ENCODE measurements at regions not wholly inside any gene's neighbourhood (a gene's known extent, or its start where the extent isn't known, plus 50 kb on each side); places are given as distances from the start of the nearest gene placed in this dataset.

DNA sequence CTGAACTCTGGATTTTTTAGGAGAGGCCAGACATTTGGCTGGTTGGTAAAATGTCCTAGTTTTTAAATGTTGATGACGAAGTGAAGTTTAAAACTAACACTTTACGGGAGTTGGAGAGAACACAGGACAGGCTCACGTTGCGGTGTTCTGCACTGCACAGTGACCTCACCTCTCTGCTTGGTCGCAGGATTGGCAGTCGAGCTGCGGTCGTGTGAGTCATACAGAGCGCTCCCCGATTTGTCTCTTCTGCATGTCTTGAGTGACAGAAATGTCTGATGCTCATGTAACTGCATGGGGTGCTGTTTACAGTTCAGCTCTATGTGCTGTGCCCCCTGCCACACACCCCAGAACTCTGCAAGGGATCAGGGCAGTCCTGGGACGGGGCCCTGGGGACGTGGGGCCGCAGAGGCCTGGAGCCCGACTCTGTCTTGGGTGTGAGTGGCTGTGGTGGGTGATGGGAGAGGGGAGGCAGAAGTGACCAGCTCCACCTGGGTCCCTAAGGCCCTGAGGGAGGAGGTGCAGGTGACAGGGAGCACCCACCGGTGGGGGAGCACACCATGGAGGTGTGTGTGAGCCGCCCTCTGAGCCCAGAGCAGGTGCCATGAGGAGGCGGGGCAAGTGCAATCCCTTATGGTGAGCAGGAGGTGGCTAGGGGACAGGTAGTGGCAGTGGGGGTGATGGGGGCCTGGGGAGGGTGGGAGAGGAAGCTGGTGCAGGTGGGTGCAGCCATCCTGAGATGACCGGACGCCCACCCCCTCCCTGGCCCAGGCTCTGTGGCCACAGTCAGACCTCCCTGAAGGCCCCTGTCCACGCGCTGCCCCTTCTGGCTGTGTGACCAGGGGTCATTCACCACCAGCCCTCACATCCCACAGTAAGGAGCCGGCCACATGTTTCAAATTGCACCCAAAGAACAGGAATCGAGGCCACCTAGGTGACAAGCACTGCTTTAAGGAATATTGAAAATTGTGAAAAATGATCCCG lies 77.9 kb upstream of the ADRA2C start:
- no peaks in the 10 kb centered on the region for H4K20me1 ChIP-seq (ENCODE audit: insufficient read depth, low read length)

DNA sequence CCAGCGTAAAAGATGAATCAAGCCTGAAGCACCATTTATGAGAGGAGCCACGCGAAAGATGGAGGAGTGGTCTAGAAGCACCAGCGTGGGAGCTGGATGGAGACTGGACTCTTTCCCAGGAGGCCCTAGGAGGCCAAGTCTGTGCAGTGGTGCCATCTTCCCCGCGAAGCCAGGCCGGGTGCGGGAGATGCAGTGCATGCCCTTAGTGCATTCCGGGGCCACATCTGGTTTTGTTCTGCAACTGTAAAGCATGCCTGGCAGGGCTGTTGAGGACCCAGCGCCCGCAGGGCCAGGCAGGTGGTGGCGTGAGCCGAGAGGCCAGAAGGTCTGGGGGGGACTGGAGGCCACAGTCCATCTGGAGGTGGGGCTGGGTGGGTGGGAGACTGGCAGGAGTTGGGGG lies 78.6 kb upstream of the ADRA2C start:
- Histone ChIP-seq H3K79me2 (ENCODE audit: low read length) (no peaks in the 10 kb centered on the region), H3F3A (ENCODE audit: insufficient read depth, low read length) (no peaks in the 10 kb centered on the region), H3K36me3 (replicated peaks; ENCODE audit: insufficient read depth, low read length) (no peaks in the 10 kb centered on the region), H3K4me1 (ENCODE audit: low read length) (no peaks in the 10 kb centered on the region), H3K27me3 (replicated peaks; ENCODE audit: insufficient read depth, low read length) (peaks cover 97% of the 10 kb centered on the region), H2AFZ (ENCODE audit: low read length) (no peak overlapping the region), H3K4me2 (ENCODE audit: low read depth, low read length) (no peak overlapping the region), H3K9me2 (replicated peaks; ENCODE audit: insufficient read depth, low read length) (no peaks in the 10 kb centered on the region), H3K9me3 (replicated peaks; ENCODE audit: insufficient read depth, low read length) (no peaks in the 10 kb centered on the region), H3K27ac (ENCODE audit: low read length) (no peak overlapping the region), H3K9ac (ENCODE audit: low read length) (no peak overlapping the region), H3K4me3 (ENCODE audit: low read length) (no peak overlapping the region), H4K20me1 (ENCODE audit: insufficient read depth, low read length) (no peaks in the 10 kb centered on the region)
- TF ChIP-seq, protein P1, sequence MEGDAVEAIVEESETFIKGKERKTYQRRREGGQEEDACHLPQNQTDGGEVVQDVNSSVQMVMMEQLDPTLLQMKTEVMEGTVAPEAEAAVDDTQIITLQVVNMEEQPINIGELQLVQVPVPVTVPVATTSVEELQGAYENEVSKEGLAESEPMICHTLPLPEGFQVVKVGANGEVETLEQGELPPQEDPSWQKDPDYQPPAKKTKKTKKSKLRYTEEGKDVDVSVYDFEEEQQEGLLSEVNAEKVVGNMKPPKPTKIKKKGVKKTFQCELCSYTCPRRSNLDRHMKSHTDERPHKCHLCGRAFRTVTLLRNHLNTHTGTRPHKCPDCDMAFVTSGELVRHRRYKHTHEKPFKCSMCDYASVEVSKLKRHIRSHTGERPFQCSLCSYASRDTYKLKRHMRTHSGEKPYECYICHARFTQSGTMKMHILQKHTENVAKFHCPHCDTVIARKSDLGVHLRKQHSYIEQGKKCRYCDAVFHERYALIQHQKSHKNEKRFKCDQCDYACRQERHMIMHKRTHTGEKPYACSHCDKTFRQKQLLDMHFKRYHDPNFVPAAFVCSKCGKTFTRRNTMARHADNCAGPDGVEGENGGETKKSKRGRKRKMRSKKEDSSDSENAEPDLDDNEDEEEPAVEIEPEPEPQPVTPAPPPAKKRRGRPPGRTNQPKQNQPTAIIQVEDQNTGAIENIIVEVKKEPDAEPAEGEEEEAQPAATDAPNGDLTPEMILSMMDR (IDR thresholded peaks at IDR 0.05; ENCODE audit: low read length), result no peak
- TF ChIP-seq EZH2phosphoT487 (IDR thresholded peaks at IDR 0.05; ENCODE audit: low read length), result no peak
- DNase-seq, result no peak

More for the DNA sequence above, 77.9 kb upstream of the ADRA2C start:
- no peaks in the 10 kb centered on the region for H3K79me2 ChIP-seq (ENCODE audit: low read length)
- no peak overlapping the region for H2AFZ ChIP-seq (ENCODE audit: low read length)
- H3K9me2 ChIP-seq (replicated peaks; ENCODE audit: insufficient read depth, low read length), result no peaks in the 10 kb centered on the region
- no peak for DNase-seq
- H3F3A ChIP-seq (ENCODE audit: insufficient read depth, low read length), result no peaks in the 10 kb centered on the region
- H3K27me3 ChIP-seq (replicated peaks; ENCODE audit: insufficient read depth, low read length), result peaks cover 97% of the 10 kb centered on the region
- no peaks in the 10 kb centered on the region for H3K9me3 ChIP-seq (replicated peaks; ENCODE audit: insufficient read depth, low read length)
- no peaks in the 10 kb centered on the region for H3K4me1 ChIP-seq (ENCODE audit: low read length)
- no peaks in the 10 kb centered on the region for H3K36me3 ChIP-seq (replicated peaks; ENCODE audit: insufficient read depth, low read length)
- no peak overlapping the region for H3K4me3 ChIP-seq (ENCODE audit: low read length)
- no peak overlapping the region for H3K9ac ChIP-seq (ENCODE audit: low read length)
- no peak for TF ChIP-seq EZH2phosphoT487 (IDR thresholded peaks at IDR 0.05; ENCODE audit: low read length)
- TF ChIP-seq EZH2 (optimal IDR thresholded peaks at IDR 0.05; ENCODE audit: low read depth, low read length), result no peak
- TF ChIP-seq, protein P1 (IDR thresholded peaks at IDR 0.05; ENCODE audit: low read length), result no peak
- H3K4me2 ChIP-seq (ENCODE audit: low read depth, low read length), result no peak overlapping the region
- no peak overlapping the region for H3K27ac ChIP-seq (ENCODE audit: low read length)

DNA sequence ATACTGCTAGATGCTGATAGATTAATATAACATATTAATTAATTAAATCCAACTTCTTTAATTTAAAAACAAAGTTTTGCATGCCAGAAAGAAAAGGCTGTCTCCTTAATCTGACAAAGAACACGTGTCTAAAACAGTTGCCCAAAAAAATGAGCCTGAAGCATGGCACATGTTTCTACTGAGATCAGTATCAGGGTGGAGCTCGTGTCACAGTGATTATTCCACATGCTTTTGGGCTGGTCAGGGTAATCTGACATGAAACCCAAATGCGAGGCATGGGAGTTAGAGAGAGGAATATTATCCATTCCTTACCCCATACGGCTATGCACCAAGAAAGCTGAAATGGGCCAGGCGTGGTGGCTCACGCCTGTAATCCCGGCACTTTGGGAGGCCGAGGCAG lies 79.4 kb upstream of the ADRA2C start:
- H4K20me1 ChIP-seq (ENCODE audit: insufficient read depth, low read length), result no peaks in the 10 kb centered on the region
- no peak overlapping the region for H3K27ac ChIP-seq (ENCODE audit: low read length)
- no peaks in the 10 kb centered on the region for H3K79me2 ChIP-seq (ENCODE audit: low read length)
- H3F3A ChIP-seq (ENCODE audit: insufficient read depth, low read length), result no peaks in the 10 kb centered on the region
- H3K36me3 ChIP-seq (replicated peaks; ENCODE audit: insufficient read depth, low read length), result no peaks in the 10 kb centered on the region
- H3K9me2 ChIP-seq (replicated peaks; ENCODE audit: insufficient read depth, low read length), result no peaks in the 10 kb centered on the region
- no peak overlapping the region for H3K4me2 ChIP-seq (ENCODE audit: low read depth, low read length)
- H3K4me1 ChIP-seq (ENCODE audit: low read length), result no peaks in the 10 kb centered on the region
- no peaks in the 10 kb centered on the region for H3K9me3 ChIP-seq (replicated peaks; ENCODE audit: insufficient read depth, low read length)
- no peak overlapping the region for H2AFZ ChIP-seq (ENCODE audit: low read length)
- H3K9ac ChIP-seq (ENCODE audit: low read length), result no peak overlapping the region
- DNase-seq, result no peak
- TF ChIP-seq EZH2 (optimal IDR thresholded peaks at IDR 0.05; ENCODE audit: low read depth, low read length) (no peak), EZH2phosphoT487 (IDR thresholded peaks at IDR 0.05; ENCODE audit: low read length) (no peak)
- TF ChIP-seq, protein P1 (IDR thresholded peaks at IDR 0.05; ENCODE audit: low read length), result no peak
- no peak overlapping the region for H3K4me3 ChIP-seq (ENCODE audit: low read length)
- peaks cover 95% of the 10 kb centered on the region for H3K27me3 ChIP-seq (replicated peaks; ENCODE audit: insufficient read depth, low read length)
